PC-9 (cell line): ENCODE measurements at regions not wholly inside any gene's neighbourhood (a gene's known extent, or its start where the extent isn't known, plus 50 kb on each side); places are given as distances from the start of the nearest gene placed in this dataset.

Experiments
- BruUV-seq: library from RNA; stranded (reverse); fragments of 400-500 nt; replicated peaks from 2 replicates; lab custom pipeline; 2021; lab: Mats Ljungman, UMichigan
- CTCF ChIA-PET: fragments of 300-600 bp; sonication (Branson Sonifier 250); formaldehyde crosslinking; loops from one replicate; lab custom pipeline; 2022; ENCODE audit warnings: antibody characterized with exemption; lab: Charles Lee
- POLR2A ChIA-PET: fragments of 300-600 bp; sonication (Branson Sonifier 250); formaldehyde crosslinking; loops from one replicate; lab custom pipeline; 2022; ENCODE audit warnings: antibody characterized with exemption; ENCODE audit not compliant: unreplicated experiment; lab: Charles Lee
- DNase-seq, 2 experiments: peaks; one replicate each; pipeline versions ENCODE4 v3.0.0 to v3.0.0-alpha.2; 2015 to 2022; ENCODE audit warnings: mixed read lengths in 1 of 2
- H2AFZ ChIP-seq: fragments of 200-600 bp; sonication (generic); 2 replicates; pipeline ENCODE4 v1.8.1; 2017; ENCODE audit warnings: antibody characterized with exemption
- H3F3A ChIP-seq: fragments of 200-600 bp; sonication (generic); 2 replicates; pipeline ENCODE4 v1.8.1; 2017; ENCODE audit warnings: antibody characterized with exemption, mild to moderate bottlenecking, low read depth; ENCODE audit not compliant: insufficient read depth
- H3K27ac ChIP-seq: fragments of 200-600 bp; sonication (generic); 2 replicates; pipeline ENCODE4 v1.6.1; 2016; ENCODE audit warnings: mixed run types
- H3K27me3 ChIP-seq: fragments of 200-600 bp; sonication (generic); 2 replicates; pipeline ENCODE4 v1.6.1; 2016; ENCODE audit warnings: low read depth, mixed run types; ENCODE audit not compliant: insufficient read depth
- H3K36me3 ChIP-seq: fragments of 200-600 bp; sonication (generic); 2 replicates; pipeline ENCODE4 v1.6.1; 2016; ENCODE audit warnings: low read depth, mixed run types
- H3K4me1 ChIP-seq: fragments of 200-600 bp; sonication (generic); replicated peaks from 2 replicates; pipeline ENCODE4 v1.6.1; 2016; ENCODE audit warnings: mixed run types; ENCODE audit not compliant: insufficient read depth
- H3K4me2 ChIP-seq: fragments of 200-600 bp; sonication (generic); 2 replicates; pipeline ENCODE4 v1.6.1; 2017; ENCODE audit warnings: mixed run types
- H3K4me3 ChIP-seq: fragments of 200-600 bp; sonication (generic); 2 replicates; pipeline ENCODE4 v1.6.1; 2016; ENCODE audit warnings: mixed run types
- H3K79me2 ChIP-seq: fragments of 200-600 bp; sonication (generic); 2 replicates; pipeline ENCODE4 v1.6.1; 2017; ENCODE audit warnings: low read depth, mixed run types
- H3K9me2 ChIP-seq: fragments of 200-600 bp; sonication (generic); 2 replicates; pipeline ENCODE4 v1.8.1; 2017; ENCODE audit warnings: mild to moderate bottlenecking; ENCODE audit not compliant: insufficient read depth
- H3K9me3 ChIP-seq: fragments of 200-600 bp; sonication (generic); 2 replicates; pipeline ENCODE4 v1.8.1; 2016; ENCODE audit warnings: low read depth; ENCODE audit not compliant: insufficient read depth
- H4K20me1 ChIP-seq: fragments of 200-600 bp; sonication (generic); 2 replicates; pipeline ENCODE4 v1.8.1; 2017; ENCODE audit not compliant: insufficient read depth
- EZH2 ChIP-seq: fragments of 200-600 bp; sonication (generic); IDR thresholded peaks from 2 replicates; pipeline ENCODE4 v1.8.0; 2017; ENCODE audit warnings: antibody characterized with exemption, low read depth
- intact Hi-C: fragments of 100-400 bp; cut with micrococcal nuclease; formaldehyde crosslinking; loops from one replicate; pipeline ENCODE4 v1.10.0; 2022; ENCODE audit not compliant: unreplicated experiment
- TF ChIP-seq, protein P1 (sequence below): fragments of 200-600 bp; sonication (generic); conservative IDR thresholded peaks from 2 replicates; pipeline ENCODE4 v1.6.1; 2017; ENCODE audit warnings: mixed run types, antibody characterized with exemption, mild to moderate bottlenecking, moderate library complexity

DNA sequence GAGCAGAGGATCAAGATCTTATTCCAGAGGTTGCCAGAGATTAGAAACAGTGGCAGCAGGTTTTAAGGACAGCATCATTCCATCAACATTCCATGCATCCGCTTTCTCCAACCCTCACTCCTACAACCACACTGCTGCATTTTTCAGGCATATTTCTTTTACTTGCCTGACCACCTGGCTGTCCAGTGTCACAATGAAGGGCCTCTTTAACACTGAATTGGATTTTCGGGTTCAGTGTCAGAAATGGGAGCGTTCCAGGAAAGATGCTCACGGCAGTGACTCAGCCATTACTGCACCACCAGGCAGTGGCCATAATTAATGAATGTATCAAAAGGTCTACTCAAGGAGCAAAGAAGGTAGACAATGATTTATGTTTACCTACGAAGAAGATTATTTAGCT lies 200.4 kb upstream of the ESRRG start:
- Histone ChIP-seq H3K9me3 (no peaks in the 10 kb centered on the region), H3F3A (no peaks in the 10 kb centered on the region), H3K9me2 (no peaks in the 10 kb centered on the region), H3K36me3 (no peaks in the 10 kb centered on the region), H3K4me2 (no peak overlapping the region), H3K79me2 (no peaks in the 10 kb centered on the region), H3K4me3 (no peak overlapping the region), H2AFZ (no peak overlapping the region), H3K27me3 (no peaks in the 10 kb centered on the region), H3K27ac (no peak overlapping the region), H3K4me1 (no peaks in the 10 kb centered on the region), H4K20me1 (no peaks in the 10 kb centered on the region)
- TF ChIP-seq, protein P1, sequence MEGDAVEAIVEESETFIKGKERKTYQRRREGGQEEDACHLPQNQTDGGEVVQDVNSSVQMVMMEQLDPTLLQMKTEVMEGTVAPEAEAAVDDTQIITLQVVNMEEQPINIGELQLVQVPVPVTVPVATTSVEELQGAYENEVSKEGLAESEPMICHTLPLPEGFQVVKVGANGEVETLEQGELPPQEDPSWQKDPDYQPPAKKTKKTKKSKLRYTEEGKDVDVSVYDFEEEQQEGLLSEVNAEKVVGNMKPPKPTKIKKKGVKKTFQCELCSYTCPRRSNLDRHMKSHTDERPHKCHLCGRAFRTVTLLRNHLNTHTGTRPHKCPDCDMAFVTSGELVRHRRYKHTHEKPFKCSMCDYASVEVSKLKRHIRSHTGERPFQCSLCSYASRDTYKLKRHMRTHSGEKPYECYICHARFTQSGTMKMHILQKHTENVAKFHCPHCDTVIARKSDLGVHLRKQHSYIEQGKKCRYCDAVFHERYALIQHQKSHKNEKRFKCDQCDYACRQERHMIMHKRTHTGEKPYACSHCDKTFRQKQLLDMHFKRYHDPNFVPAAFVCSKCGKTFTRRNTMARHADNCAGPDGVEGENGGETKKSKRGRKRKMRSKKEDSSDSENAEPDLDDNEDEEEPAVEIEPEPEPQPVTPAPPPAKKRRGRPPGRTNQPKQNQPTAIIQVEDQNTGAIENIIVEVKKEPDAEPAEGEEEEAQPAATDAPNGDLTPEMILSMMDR, result no peak
- TF ChIP-seq EZH2, result no peak
- POLR2A ChIA-PET, result no interaction called here
- CTCF ChIA-PET, result no interaction called here
- intact Hi-C loops, result no loop called here
- DNase-seq, result no peak
- BruUV-seq, result no TSS peak

DNA sequence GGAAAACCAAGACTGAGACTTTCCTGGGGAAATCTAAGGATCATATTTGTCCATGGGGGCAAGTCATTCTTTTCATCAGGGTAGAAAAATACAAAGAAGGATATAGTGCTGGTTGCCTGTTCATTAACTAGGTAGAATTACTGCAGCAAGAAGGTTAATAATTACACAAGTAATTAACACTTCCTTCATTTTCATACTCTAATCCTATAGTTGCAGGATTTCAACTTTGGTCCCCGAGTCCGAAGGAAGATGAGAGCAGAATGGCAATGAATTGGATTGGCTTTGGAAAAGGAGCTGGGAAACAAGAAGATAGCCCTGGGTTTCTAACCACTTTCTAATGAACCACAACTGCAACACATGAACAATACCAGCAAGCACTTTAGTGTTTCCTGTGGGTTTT lies 199.2 kb upstream of the ESRRG start:
- BruUV-seq, result no TSS peak
- Histone ChIP-seq H3K27me3 (no peaks in the 10 kb centered on the region), H3K9me3 (no peaks in the 10 kb centered on the region), H4K20me1 (no peaks in the 10 kb centered on the region), H3K4me1 (no peaks in the 10 kb centered on the region), H3K4me2 (no peak overlapping the region), H3F3A (no peaks in the 10 kb centered on the region), H2AFZ (no peak overlapping the region), H3K27ac (no peak overlapping the region), H3K4me3 (no peak overlapping the region), H3K9me2 (no peaks in the 10 kb centered on the region), H3K36me3 (no peaks in the 10 kb centered on the region), H3K79me2 (no peaks in the 10 kb centered on the region)
- intact Hi-C loops, result no loop called here
- TF ChIP-seq, protein P1, result no peak
- no peak for TF ChIP-seq EZH2
- no peak for DNase-seq
- ChIA-PET POLR2A (no interaction called here), CTCF (no interaction called here)

DNA sequence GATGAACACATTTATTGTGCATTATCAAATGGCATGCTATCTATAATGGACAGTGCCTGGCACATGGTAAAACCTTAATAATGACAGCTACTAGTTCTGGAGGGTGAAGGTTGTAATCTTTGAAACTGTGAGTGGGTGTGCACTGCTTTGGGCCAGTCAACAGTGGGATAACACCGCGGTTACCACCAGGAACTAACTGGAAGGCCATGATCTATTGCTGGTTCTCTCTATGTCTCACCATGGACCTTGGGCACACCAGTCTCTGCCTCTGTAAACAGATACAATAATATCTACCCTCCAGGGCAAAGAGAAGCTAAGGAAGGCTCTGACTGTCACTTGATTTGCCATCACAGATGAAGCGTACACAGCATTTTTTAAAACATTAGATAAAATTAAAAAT lies 198.6 kb upstream of the ESRRG start:
- no peak overlapping the region for H3K4me3 ChIP-seq
- POLR2A ChIA-PET, result no interaction called here
- no peaks in the 10 kb centered on the region for H3F3A ChIP-seq
- no peaks in the 10 kb centered on the region for H3K9me3 ChIP-seq
- no peak overlapping the region for H3K27ac ChIP-seq
- no peaks in the 10 kb centered on the region for H3K4me1 ChIP-seq
- TF ChIP-seq, protein P1, result no peak
- no peak for TF ChIP-seq EZH2
- no TSS peak for BruUV-seq
- no peaks in the 10 kb centered on the region for H3K36me3 ChIP-seq
- CTCF ChIA-PET, result no interaction called here
- no peak for DNase-seq
- no peak overlapping the region for H2AFZ ChIP-seq
- no peaks in the 10 kb centered on the region for H3K27me3 ChIP-seq
- H3K79me2 ChIP-seq, result no peaks in the 10 kb centered on the region
- intact Hi-C loops, result no loop called here
- H4K20me1 ChIP-seq, result no peaks in the 10 kb centered on the region
- H3K4me2 ChIP-seq, result no peak overlapping the region
- H3K9me2 ChIP-seq, result no peaks in the 10 kb centered on the region
